ENCODE measurements at regions not wholly inside any gene's neighbourhood (a gene's known extent, or its start where the extent isn't known, plus 50 kb on each side); places are given as distances from the start of the nearest gene placed in this dataset.

- TF ChIP-seq CHD7 (IDR thresholded peaks at IDR 0.05; ENCODE audit: insufficient replicate concordance, low read length) = no peak
- TF ChIP-seq NRF1 (IDR thresholded peaks at IDR 0.05; ENCODE audit: low read depth, low read length) = no peak
- no peak for TF ChIP-seq ATF2 (IDR thresholded peaks at IDR 0.05; ENCODE audit: low read length)
- no peak for TF ChIP-seq ZNF274 (IDR thresholded peaks at IDR 0.05; ENCODE audit: borderline replicate concordance, extremely low read depth, low read length)
- TF ChIP-seq EP300 (IDR thresholded peaks at IDR 0.05; ENCODE audit: borderline replicate concordance in 1 of 2, low read depth in 2 of 2, low read length in 2 of 2) = no peak
- no peak for TF ChIP-seq TCF12 (IDR thresholded peaks at IDR 0.05; ENCODE audit: low read depth, low read length)
- TF ChIP-seq RBBP5 (IDR thresholded peaks at IDR 0.05; ENCODE audit: borderline replicate concordance, low read depth, low read length) = no peak
- no peak for TF ChIP-seq E2F6 (IDR thresholded peaks at IDR 0.05)
Measured at GRCh38 chr1:22323141-22323845, 128.4 kb upstream of the ZBTB40 start (continued).

Data from H1 (cell line).